IMR-90 (cell line): ENCODE measurements at regions not wholly inside any gene's neighbourhood (a gene's known extent, or its start where the extent isn't known, plus 50 kb on each side); places are given as distances from the start of the nearest gene placed in this dataset.

Experiments used
- ATAC-seq: fragments of 200-7000 bp; cut with Tn5 transposase; 2 replicates; pipeline ENCODE4 v1.9.1; 2020; ENCODE audit warnings: low read depth, mild to moderate bottlenecking, moderate library complexity
- BruUV-seq: library from RNA; stranded (reverse); fragments of 400-500 nt; replicated peaks from 2 replicates; lab custom pipeline; 2021; lab: Mats Ljungman, UMichigan
- CTCF ChIA-PET: fragments of 300-600 bp; formaldehyde crosslinking; extraction: SDS; loops from one replicate; lab custom pipeline; 2021; ENCODE audit warnings: antibody characterized with exemption; lab: Yijun Ruan, JAX
- POLR2A ChIA-PET: fragments of 300-600 bp; sonication (Branson Sonifier 250); formaldehyde crosslinking; loops from one replicate; lab custom pipeline; 2022; ENCODE audit warnings: antibody characterized with exemption; ENCODE audit not compliant: unreplicated experiment; lab: Charles Lee
- DNase-seq: peaks from one replicate; pipeline ENCODE4 v3.0.0; 2013
- H2AFZ ChIP-seq: replicated peaks from 2 replicates; pipeline ENCODE3; 2013; ENCODE audit warnings: low read length, mild to moderate bottlenecking; ENCODE audit not compliant: poor library complexity
- H2AK5ac ChIP-seq: 2 replicates; pipeline ENCODE4 v1.6.1; 2013; ENCODE audit warnings: low read depth, low read length, inconsistent platforms
- H2AK9ac ChIP-seq: replicated peaks from 2 replicates; pipeline ENCODE3; 2013; ENCODE audit warnings: mild to moderate bottlenecking, low read depth, low read length, moderate library complexity; ENCODE audit not compliant: poor library complexity
- H2BK120ac ChIP-seq: 2 replicates; pipeline ENCODE4 v1.6.1; 2013; ENCODE audit warnings: low read depth, low read length, inconsistent platforms
- H2BK15ac ChIP-seq: 3 replicates; pipeline ENCODE4 v1.6.1; 2013; ENCODE audit warnings: low read depth, low read length, inconsistent platforms
- H2BK20ac ChIP-seq: 2 replicates; pipeline ENCODE4 v1.6.1; 2013; ENCODE audit warnings: low read depth, mild to moderate bottlenecking, inconsistent platforms, low read length, moderate library complexity
- H2BK5ac ChIP-seq: 2 replicates; pipeline ENCODE4 v1.6.1; 2013; ENCODE audit warnings: mild to moderate bottlenecking, low read depth, low read length, inconsistent platforms; ENCODE audit not compliant: poor library complexity, severe bottlenecking
- H3K14ac ChIP-seq: replicated peaks from 2 replicates; pipeline ENCODE4 v1.6.1; 2013; ENCODE audit warnings: low read depth, low read length, inconsistent platforms
- H3K18ac ChIP-seq: 2 replicates; pipeline ENCODE4 v1.6.1; 2013; ENCODE audit warnings: low read depth, low read length, control low read depth
- H3K23ac ChIP-seq: 2 replicates; pipeline ENCODE4 v1.6.1; 2013; ENCODE audit warnings: low read depth, low read length, inconsistent platforms
- H3K27ac ChIP-seq: 2 replicates; pipeline ENCODE4 v1.5.1; 2013; ENCODE audit warnings: mild to moderate bottlenecking, control low read depth, low read length; ENCODE audit not compliant: insufficient read depth
- H3K27me3 ChIP-seq: 2 replicates; pipeline ENCODE4 v1.6.1; 2013; ENCODE audit warnings: low read length; ENCODE audit not compliant: control insufficient read depth, insufficient read depth
- H3K36me3 ChIP-seq: 2 replicates; pipeline ENCODE4 v1.6.1; 2013; ENCODE audit warnings: low read length, mixed read lengths; ENCODE audit not compliant: control insufficient read depth, insufficient read depth
- H3K4ac ChIP-seq: 2 replicates; pipeline ENCODE4 v1.6.1; 2013; ENCODE audit warnings: low read depth, low read length, inconsistent platforms
- H3K4me1 ChIP-seq: 2 replicates; pipeline ENCODE4 v1.6.1; 2013; ENCODE audit warnings: low read length, mixed read lengths; ENCODE audit not compliant: control insufficient read depth, insufficient read depth
- H3K4me2 ChIP-seq: 2 replicates; pipeline ENCODE4 v1.6.1; 2013; ENCODE audit warnings: low read depth, mild to moderate bottlenecking, control low read depth, low read length, moderate library complexity
- H3K4me3 ChIP-seq: 2 replicates; pipeline ENCODE4 v1.5.1; 2013; ENCODE audit warnings: low read depth, mild to moderate bottlenecking, control low read depth, low read length, moderate library complexity; ENCODE audit not compliant: insufficient read depth
- H3K56ac ChIP-seq: 2 replicates; pipeline ENCODE4 v1.6.1; 2013; ENCODE audit warnings: low read length, inconsistent platforms; ENCODE audit not compliant: insufficient read depth; ENCODE audit errors: extremely low read depth
- H3K79me1 ChIP-seq, 2 experiments: 2 replicates each; pipeline ENCODE4 v1.6.1; 2013; ENCODE audit warnings: low read length in 2 of 2, inconsistent platforms in 1 of 2, low read depth in 1 of 2
- H3K9ac ChIP-seq: 2 replicates; pipeline ENCODE4 v1.6.1; 2013; ENCODE audit warnings: low read depth, low read length, control low read depth
- H3K9me1 ChIP-seq: 2 replicates; pipeline ENCODE4 v1.6.1; 2013; ENCODE audit warnings: low read length, inconsistent platforms; ENCODE audit not compliant: insufficient read depth
- H3K9me3 ChIP-seq: 2 replicates; pipeline ENCODE4 v1.6.1; 2013; ENCODE audit warnings: low read length; ENCODE audit not compliant: control insufficient read depth, insufficient read depth
- H4K20me1 ChIP-seq: 2 replicates; pipeline ENCODE4 v1.6.1; 2013; ENCODE audit warnings: low read length, inconsistent platforms; ENCODE audit not compliant: insufficient read depth
- H4K5ac ChIP-seq: 2 replicates; pipeline ENCODE4 v1.6.1; 2013; ENCODE audit warnings: mild to moderate bottlenecking, low read depth, low read length, control low read depth
- H4K8ac ChIP-seq, 2 experiments: 2 replicates each; pipeline ENCODE4 v1.6.1; 2013; ENCODE audit warnings: low read depth in 2 of 2, low read length in 2 of 2, control low read depth in 1 of 2, inconsistent platforms in 1 of 2
- H4K91ac ChIP-seq: 2 replicates; pipeline ENCODE4 v1.6.1; 2013; ENCODE audit warnings: low read depth, low read length, inconsistent platforms; ENCODE audit not compliant: insufficient read depth
- CEBPB ChIP-seq: IDR thresholded peaks from 2 replicates; pipeline ENCODE4 v1.6.1; 2012; ENCODE audit warnings: low read depth, low read length, improper control_type of control experiment
- CHD1 ChIP-seq: IDR thresholded peaks from 2 replicates; pipeline ENCODE4 v1.6.1; 2012; ENCODE audit warnings: low read depth, low read length, improper control_type of control experiment
- CTCF ChIP-seq: conservative IDR thresholded peaks from 2 replicates; pipeline ENCODE4 v1.5.1; 2012; ENCODE audit warnings: mild to moderate bottlenecking, low read depth, low read length, improper control_type of control experiment
- ELK1 ChIP-seq: fragments of 150-350 bp; IDR thresholded peaks from 2 replicates; pipeline ENCODE4 v1.6.1; 2016; ENCODE audit warnings: low read depth, mild to moderate bottlenecking, low read length, moderate library complexity, borderline replicate concordance
- MAFK ChIP-seq: IDR thresholded peaks from 2 replicates; pipeline ENCODE4 v1.6.1; 2012; ENCODE audit warnings: low read depth, low read length, improper control_type of control experiment
- MAZ ChIP-seq: IDR thresholded peaks from 2 replicates; pipeline ENCODE4 v1.6.1; 2012; ENCODE audit warnings: low read depth, mild to moderate bottlenecking, low read length, improper control_type of control experiment, moderate library complexity, borderline replicate concordance
- POLR2A ChIP-seq: IDR thresholded peaks from 2 replicates; pipeline ENCODE4 v1.6.1; 2012; ENCODE audit warnings: mild to moderate bottlenecking, low read depth, low read length
- RAD21 ChIP-seq: IDR thresholded peaks from 2 replicates; pipeline ENCODE4 v1.6.1; 2012; ENCODE audit warnings: low read length, improper control_type of control experiment
- RCOR1 ChIP-seq: IDR thresholded peaks from 2 replicates; pipeline ENCODE4 v1.6.1; 2012; ENCODE audit warnings: mild to moderate bottlenecking, low read length, improper control_type of control experiment; ENCODE audit not compliant: insufficient replicate concordance
- SMC3 ChIP-seq: fragments of 150-350 bp; IDR thresholded peaks from 2 replicates; pipeline ENCODE4 v1.6.1; 2016; ENCODE audit warnings: low read depth, mild to moderate bottlenecking, antibody characterized with exemption, low read length, moderate library complexity
- USF2 ChIP-seq: fragments of 150-350 bp; IDR thresholded peaks from 2 replicates; pipeline ENCODE4 v1.6.1; 2017; ENCODE audit warnings: mild to moderate bottlenecking, antibody characterized with exemption, low read length, low read depth
- WGBS, 2 experiments: methylation state at CpG; one replicate each; pipeline versions ENCODE4 v1.1.5 to v1.1.7; 2013; ENCODE audit warnings: missing lambda C conversion rate in 2 of 2; ENCODE audit not compliant: insufficient read length in 1 of 2; ENCODE audit errors: extremely low coverage in 2 of 2; 5-methylcytosine and 5-hydroxymethylcytosine counted together
- dilution Hi-C: fragments of 300-500 bp; cut with HindIII; formaldehyde crosslinking; loops from one replicate; pipeline ENCODE4 v1.14.3; 2018; ENCODE audit warnings: low sequenced_read_pairs; ENCODE audit not compliant: unreplicated experiment
- in situ Hi-C: fragments of 300-500 bp; cut with MboI; formaldehyde crosslinking; loops from 3 replicates; pipeline ENCODE4 v1.14.3; 2019; ENCODE audit warnings: low sequenced_read_pairs, inconsistent platforms, mixed read lengths
- intact Hi-C: fragments of 100-400 bp; cut with micrococcal nuclease; formaldehyde crosslinking; loops from 2 replicates; pipeline ENCODE4 v1.10.0; 2022

- H3K27ac ChIP-seq = no peak overlapping the region
- H3K9me1 ChIP-seq = no peaks in the 10 kb centered on the region
- no peak overlapping the region for H3K4me3 ChIP-seq
- ATAC-seq (no peak), DNase-seq (no peak)
- no peak overlapping the region for H3K23ac ChIP-seq
- no peak overlapping the region for H2AFZ ChIP-seq
- H4K8ac ChIP-seq = no peak overlapping the region
- H3K14ac ChIP-seq = no peak overlapping the region
- H2BK15ac ChIP-seq = no peak overlapping the region
- no peak overlapping the region for H3K9ac ChIP-seq
- H3K4me1 ChIP-seq = no peaks in the 10 kb centered on the region
- peaks cover 4% of the 10 kb centered on the region for H3K27me3 ChIP-seq
- H3K4me2 ChIP-seq = no peak overlapping the region
- TF ChIP-seq CEBPB = no peak
- TF ChIP-seq SMC3 = no peak
- no peak for TF ChIP-seq CHD1
- no peak for TF ChIP-seq CTCF
- TF ChIP-seq RCOR1 = no peak
- no peak for TF ChIP-seq USF2
- TF ChIP-seq MAFK = no peak
- TF ChIP-seq RAD21 = no peak
- no peak for TF ChIP-seq POLR2A
- TF ChIP-seq ELK1 = no peak
- TF ChIP-seq MAZ = no peak
- in situ Hi-C loops = no loop called here
- H4K20me1 ChIP-seq = no peaks in the 10 kb centered on the region
- no CpG with 5 or more reads among the region's 2 CpGs for WGBS, 2 experiments
- H3K9me3 ChIP-seq = no peaks in the 10 kb centered on the region
- H3K56ac ChIP-seq = no peak overlapping the region
- no peak overlapping the region for H2BK120ac ChIP-seq
- no peak overlapping the region for H4K91ac ChIP-seq
- CTCF ChIA-PET = no interaction called here
- no peak overlapping the region for H2AK5ac ChIP-seq
- H2BK5ac ChIP-seq = no peak overlapping the region
- no peak overlapping the region for H2BK20ac ChIP-seq
- POLR2A ChIA-PET = no interaction called here
- H3K4ac ChIP-seq = no peak overlapping the region
- dilution Hi-C loops = no loop called here
- no peaks in the 10 kb centered on the region for H3K79me1 ChIP-seq
- intact Hi-C loops = no loop called here
- BruUV-seq = no TSS peak
- no peak overlapping the region for H2AK9ac ChIP-seq
- no peaks in the 10 kb centered on the region for H3K36me3 ChIP-seq
- no peak overlapping the region for H3K18ac ChIP-seq
- no peak overlapping the region for H4K5ac ChIP-seq
Observed at GRCh38 chr9:3675946-3676345, 150.1 kb upstream of the RFX3 start.
